Right forelimb (tissue), 1 donor: ENCODE measurements at regions not wholly inside any gene's neighbourhood (a gene's known extent, or its start where the extent isn't known, plus 50 kb on each side); places are given as distances from the start of the nearest gene placed in this dataset.

Experiments used
- DNase-seq: peaks from one replicate; pipeline ENCODE4 v3.0.0-alpha.2; 2018

DNA sequence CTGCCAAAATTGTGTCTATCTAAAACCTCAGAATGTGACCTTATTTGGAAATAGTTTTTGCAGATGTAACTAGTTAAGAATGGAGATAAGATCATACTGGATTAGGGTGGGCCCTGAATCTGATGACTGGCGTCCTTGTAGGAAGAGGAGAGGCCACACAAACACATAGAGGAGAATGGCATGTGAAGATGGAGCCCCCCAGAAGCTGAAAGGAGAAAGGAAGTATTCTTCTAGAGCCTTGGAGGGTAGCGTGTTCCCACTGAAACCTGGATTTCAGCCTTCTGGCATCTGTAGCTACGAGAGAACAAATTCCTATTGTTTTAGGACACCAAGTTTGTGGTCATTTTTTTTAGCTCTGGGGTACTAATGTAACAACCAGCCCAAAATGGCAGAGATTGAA lies 423.0 kb upstream of the TPM1 start:
- no peak for DNase-seq

DNA sequence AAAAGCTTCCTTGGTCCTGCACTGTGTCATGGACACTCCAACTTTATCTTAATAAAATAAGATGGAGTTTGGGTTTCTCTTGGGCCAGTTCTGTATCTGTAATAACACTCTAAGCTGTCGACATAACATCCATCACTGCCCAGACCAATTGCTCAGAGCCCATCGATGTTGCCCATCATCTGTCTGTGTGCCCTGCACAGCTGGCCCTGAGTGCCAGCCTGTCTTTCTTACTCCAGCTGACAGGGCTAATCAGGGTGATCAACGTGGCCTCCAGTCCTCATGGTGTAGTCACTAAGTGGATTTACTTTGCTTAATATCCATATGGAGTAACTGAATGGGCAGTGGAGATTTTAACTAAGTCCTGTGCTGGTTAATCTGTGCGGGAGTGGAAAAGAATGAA lies 419.8 kb upstream of the TPM1 start:
- no peak for DNase-seq

DNA sequence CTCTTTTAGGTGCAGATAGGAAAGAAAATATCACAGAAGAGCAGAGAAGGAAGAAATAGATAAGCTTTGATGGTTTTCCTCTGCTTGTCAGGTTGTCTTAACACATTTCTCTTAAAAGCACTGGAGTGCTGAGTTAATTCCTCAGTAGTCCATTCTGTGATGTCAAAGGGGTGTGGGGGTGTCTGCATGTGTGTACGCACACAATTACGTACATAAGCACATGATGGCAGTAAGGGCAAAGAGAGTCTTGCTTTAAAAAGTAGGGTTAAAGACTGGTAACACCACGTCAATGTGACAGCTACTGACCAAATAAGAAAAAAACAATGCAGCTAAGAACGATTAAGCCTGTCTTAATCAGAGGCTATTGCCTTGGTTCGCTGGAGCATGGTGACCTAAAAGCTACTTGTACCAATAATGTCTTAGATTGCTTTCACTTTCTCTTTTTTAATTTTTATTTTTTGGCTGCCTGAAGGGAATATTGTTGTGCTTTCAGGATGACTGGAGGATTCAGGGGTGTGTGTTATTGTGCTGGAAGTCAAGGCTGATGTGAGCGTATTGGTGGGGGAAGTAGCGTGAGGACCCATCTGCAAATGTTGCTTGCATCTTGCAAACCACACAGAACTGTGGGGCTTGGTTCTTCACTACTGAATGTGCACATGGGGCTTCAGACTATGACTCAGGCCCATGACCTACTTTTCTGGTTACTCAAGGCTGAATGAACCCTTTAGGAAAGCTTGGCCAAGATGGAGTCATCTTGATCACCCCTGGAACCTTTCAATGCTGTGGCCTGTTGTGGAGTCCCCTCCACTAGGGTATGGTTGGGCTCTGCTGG lies 417.8 kb upstream of the TPM1 start:
- no peak for DNase-seq

DNA sequence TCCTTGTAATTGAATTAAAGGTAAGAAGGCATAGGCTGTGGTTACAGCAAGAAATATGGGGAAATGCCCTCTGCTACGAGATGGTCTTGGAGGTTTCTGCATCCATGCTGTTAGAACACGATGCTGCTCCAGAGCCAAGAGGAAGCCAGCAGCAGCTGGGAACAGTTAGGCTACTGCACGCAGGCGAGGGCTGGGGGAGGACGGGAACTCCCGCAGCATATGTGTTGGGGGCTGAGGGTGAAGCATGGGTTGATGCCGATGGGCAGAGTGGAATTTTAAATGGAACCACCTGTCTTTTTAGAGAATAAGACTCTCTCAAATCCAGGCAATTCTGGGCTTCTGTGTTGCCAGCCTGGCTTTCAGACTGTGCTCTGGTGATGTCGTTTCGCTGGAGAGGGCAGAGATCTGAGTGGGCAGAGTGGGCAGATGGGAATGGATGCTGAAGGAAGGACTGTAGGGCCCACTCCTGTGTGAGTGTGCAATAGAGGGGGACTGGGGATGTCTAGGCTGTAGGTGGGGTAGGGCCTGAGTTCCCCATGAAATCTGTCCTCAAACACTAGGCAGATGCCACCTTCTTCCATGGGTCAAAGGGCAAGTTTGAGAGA lies 417.0 kb upstream of the TPM1 start:
- DNase-seq = peak; percentile 68

DNA sequence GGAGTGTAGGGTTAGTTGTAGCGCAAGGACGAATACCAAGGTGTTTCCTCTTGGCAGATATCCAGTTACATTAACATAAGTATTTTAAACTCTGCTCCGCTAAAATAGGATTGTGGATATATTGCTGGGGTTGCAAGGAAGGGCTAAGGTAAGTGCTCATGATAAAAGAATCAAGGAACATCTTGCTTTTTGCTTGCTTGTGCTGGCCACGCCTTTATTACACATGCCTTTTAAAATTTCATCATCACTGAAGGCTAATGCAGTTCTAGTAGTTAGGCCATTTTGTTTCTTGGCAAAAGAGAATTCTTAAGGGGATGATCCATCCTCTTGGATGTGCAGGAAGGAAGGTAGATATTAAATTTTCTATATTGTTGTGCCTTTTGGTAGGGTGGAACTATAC lies 415.6 kb upstream of the TPM1 start:
- DNase-seq = no peak

DNA sequence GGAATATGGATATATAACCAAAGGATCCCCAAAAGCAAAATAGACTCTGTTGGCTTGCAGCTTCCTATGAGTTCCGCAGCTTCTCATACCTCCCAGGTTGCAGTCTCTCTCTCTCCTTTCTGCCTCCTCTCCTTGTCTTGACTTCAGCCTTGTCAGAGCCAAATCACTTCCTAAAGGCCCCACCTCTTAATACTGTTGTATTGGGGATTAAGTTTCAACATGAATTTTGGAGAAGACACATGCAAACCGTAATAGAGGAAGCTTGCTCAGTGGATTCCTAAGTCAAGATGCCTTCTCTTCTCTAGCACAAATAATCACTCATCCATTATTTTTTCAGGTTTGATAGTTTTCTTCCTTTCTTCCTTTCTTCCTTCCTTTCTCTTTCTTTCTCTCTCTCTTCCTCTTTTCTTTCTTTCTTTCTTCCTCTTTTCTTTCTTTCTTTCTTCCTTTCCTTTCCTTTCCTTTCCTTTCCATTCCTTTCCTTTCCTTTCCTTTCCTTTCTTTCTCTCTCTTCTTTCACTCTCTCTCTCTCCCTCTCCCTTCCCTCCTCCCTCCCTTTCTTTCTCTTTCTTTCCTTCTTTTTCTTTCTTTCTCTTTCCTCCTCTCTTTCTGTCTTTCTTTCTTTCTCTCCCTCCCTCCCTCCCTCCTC lies 411.3 kb upstream of the TPM1 start:
- no peak for DNase-seq

DNA sequence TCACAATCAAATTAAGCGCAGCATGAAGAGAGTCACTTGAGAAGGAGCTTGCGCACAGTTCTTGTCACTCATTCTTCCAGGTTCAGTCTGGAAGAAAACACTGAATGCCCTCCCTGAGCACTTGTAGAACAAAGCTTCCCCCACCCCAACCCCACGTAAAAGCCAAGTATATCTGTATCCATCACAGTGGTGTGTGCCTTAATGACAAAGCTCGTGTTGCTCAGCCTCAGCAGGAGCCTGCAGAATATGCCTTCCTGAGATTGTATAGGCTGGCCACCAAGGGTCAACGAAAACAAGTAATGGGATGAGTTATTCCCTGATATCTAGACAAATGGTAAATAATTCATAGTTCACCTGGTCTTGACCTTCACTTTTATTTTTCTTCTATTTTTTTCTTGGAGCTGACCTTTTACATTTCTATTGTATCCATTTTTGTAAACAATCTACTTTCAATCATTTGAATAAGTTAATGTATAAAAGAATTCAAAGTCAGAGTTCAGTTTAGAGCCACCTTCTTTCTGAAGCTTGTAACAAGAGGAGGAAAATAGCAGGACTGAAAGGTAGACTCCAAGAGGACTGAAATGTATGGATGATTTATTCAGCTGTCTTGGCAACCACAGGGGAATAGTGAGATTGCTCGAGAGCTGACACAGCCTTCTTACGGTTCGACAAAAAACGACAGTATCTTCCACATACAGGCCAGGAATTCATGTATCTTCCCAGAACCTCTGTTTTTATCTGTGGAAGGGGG lies 405.5 kb upstream of the TPM1 start:
- DNase-seq = no peak

DNA sequence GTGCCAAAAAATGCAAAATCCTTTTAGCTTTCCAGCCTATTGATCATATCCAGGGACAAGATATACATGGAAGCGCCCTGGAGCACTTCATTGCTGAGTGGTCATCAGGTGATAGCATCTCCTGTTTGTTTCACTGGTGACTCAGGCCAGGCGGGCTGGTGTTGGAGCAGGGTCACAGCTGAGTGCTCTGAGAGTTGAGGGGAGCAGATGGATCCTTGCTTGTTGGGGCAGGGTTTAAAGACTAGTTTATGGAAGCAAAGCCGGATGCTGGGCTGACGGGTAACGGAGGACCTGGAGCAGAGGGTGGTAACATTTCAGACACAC lies 405.0 kb upstream of the TPM1 start:
- no peak for DNase-seq

DNA sequence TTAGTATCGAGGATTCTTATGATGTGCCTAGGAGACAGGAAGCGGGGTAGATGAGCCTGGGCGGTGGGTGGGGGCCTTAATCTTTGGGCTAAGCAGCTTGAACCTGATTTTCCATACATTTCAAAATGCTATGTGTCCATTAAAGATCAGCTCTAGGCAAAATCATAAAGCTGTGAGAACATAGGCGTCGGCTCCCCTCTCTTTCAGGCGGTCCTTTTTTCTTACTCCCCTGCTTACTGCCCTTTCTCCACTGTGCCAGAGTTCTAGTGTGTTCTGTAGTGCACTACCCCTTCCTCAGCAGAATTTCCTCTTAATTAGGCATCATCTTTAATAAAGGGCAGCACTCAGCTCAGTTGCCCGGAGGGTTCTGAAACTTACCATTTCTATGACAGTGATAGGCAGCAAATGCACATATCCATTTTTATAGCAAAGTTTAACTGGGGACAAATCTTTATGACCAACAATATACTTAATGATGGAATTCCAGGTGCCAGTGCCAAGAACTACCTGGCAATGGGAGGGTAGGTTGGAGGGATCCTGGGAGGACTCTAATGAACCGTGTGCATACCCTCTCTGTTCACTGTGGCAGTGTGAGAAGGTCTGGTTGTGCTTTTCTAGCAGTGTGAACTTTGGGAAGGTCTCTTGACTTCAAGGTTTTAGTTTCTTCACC lies 404.5 kb upstream of the TPM1 start:
- no peak for DNase-seq

DNA sequence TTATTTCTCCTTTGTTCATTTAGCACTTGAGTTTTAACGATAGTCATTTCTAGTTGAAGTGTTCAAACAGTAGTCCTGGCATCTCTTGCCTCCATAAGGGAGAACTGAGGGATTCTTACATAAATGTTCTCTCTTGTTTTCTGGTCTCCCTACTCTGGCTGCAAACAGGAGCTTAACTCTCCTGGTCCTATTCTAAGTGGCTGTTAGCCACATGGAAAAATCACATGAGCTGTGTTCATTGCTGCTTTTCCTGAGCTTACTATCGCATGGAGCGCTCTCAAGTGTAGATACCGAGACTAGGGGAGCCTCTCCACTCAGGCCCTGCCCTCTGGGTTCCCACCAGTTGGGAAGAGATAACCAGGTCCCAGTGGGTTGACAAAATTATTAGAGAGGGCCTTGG lies 403.1 kb upstream of the TPM1 start:
- no peak for DNase-seq

DNA sequence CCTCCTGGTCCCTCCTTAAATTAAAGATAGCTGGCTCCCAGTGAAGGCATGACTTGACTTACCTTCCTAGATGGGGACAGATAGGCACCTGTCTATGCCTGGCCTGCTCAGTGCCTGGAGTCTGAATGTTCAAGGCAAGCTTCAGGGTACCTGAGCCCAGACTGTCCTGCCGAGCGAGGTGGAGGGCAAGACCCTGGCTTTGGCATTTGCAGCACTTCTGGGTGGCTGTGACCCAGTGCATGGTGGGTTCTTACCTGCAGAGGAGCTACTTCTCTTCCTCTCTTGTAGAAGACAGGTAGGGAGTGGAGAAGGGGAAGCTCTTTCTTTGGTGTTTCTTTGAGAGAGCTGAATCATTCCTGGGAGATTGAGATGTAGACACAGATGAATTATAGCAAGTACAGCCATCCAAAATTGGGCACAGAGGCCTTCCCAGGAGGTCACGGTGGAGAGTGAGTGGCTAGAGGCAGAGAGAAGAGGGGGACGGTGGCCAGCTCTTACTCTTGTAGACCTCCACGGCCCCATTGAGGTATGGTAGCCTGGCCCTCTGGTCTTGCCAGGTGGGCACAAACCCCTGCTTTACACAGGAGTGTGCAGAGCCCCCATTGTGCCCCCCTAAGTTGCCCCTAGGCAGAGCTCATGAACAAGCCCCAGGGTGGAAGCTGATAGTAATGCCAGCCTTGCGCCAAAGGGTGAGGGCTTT lies 402.5 kb upstream of the TPM1 start:
- DNase-seq = no peak

DNA sequence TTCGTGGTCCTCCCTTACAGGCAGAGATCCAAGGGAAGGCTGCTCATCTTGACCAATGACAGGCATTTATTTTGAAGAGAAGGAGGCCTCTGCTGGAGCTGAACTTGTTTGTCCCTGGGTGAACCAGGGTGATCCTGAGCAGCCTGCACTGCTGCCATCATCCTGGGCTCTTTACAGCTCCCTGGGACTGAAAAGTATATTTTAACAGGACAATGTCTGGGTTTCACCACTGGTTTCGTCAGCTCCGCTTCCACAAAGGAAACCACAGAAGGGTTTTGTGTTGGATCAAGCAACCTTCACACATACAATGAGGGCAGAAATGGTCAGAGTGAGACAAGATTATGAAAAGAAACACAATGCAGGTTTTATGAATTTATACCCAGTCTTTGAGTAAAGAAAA lies 400.7 kb upstream of the TPM1 start:
- DNase-seq = no peak

DNA sequence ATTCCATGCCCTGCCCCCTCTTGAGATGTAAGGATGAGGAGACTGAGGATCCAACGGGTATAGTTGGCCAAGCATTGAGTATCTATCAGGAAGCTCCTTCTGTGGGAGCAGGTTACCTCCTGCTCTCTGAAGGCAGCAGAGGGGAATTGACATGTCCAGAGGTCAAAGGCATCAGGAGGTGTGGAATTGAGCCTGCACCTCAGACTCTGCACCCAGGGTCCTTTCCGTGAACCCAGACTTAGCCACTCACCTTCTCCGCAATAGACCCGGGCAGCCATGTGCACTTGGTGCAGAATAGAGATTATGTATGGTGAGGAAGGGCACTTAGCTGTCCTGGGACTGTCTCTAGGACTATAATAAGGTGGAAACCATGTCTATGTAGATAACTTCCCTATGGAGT lies 399.0 kb upstream of the TPM1 start:
- no peak for DNase-seq

DNA sequence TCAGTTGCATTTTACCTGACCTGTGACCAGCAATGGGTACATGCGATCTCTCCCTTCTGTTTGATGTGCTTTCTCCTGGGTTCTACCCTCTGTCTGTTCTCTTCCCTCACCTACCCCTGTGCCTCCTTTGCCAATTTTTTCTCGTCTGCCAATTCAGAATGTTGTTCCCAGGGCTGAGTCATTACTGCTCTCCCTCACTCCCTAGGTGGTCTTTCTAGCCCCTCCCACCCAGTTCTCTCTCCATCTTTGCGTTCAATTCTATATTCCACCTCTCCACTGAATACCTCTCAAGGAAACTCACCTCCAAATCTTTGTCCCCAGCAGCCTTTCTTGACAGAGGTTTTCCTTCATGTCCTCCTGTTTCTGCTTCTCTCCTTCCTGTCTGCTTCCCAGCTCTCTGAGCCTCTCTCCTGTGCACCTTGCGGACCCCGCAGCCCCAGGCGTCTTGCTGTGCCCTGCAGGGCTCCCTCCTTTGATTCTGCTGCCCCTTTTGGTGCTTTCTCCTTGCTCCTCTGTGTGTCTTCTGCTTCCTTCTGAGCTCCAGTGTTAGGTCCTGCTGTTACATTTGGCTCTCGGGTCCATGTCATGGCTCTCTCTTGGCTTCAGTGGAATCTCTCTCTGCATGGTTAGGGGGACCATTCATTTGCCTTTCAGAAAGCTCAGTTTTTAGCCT lies 398.2 kb upstream of the TPM1 start:
- DNase-seq = no peak

DNA sequence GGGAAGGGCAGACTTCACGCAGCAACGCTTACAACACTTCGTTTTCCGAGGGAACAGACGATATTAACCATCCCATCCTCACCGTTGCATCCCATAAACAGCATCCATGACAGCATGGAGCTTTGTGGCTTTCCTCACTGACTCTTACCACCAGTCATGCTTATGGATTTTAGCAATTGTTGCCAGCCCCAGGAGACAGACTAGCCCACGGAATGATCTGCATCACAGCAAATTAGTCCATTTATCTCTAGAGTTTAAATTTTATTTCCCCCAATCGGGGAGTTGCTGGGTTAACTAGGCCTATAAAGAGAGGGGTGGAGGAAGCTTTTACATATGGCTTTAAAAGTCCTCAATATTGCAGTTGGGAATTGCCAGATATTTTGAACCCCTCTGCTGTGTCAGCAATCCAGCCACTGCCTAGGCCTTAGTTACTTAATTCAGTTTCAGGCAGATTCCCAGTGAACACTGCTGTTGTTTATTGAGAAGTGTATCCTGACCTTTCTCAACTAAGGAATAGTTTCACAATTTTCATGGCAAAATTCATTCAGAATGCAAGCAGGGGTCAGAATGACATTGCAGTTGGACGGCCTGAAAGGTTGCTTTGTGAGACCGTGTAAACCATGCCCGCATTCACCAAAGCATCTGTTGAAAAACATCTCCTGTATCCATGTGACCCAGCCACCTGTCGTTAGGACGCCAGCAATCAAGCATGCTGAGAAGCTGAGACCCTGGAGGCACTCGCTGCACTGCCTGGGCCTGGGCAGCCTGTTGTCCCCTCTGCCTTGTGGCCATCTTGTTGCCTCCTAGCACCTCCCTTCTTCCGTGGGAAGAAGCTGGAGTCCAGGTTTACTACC lies 397.4 kb upstream of the TPM1 start:
- peak; percentile 56 for DNase-seq

DNA sequence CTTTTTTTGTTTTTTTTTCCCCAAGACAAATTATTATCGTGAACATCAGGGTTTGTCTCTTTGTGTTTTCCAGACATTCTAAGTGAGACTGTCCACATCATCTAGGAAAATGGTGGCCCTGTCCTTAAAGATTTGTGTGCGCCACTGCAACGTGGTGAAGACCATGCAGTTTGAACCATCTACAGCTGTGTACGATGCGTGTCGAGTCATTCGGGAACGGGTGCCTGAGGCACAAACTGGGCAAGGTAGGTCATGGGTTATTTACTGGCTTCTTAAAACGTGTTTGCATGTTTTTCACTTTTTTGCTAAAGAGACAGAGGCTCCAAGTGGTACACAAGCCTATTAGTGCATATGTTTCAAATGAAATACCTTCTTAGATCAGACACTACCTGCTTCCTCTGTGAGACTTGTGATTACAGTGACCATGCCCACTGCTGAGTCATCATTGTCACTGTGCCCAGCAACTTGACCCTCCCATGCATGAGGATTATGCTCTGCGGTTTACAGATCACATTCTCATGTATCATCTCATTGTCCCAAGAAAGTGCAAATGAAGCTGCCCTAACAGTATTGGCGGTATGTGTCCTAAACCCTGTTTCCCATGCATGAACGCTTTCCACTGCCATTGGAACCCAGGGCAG lies 395.2 kb upstream of the TPM1 start:
- no peak for DNase-seq

DNA sequence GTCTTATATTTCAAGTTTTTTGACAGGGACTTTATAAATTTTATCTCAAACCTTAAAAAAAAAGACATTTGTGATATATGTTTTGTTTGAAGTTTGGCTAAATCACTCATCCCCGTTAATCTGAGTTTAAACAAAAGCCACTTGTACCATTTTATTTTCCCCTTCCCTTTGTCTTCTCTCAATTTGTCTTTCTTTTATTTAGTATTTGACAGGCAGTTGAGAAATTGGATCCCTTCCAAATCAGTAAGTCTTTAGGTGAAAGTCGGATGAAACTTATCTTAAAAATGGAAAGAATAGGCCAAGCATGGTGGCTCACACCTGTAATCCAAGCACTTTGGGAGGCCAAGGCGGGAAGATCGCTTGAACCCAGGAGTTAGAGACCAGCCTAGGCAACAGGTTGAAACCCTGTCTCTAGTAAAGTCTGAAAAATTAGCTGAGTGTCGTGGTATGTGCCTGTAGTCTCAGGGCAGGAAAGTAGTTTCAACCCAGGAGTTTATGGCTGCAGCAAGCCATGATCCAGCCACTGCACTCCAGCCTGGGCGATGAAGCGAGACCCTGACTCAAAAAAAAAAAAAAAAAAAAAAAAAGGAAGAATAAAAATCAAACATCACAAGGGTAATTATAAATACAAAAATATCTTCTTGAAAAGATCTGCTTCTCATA lies 394.6 kb upstream of the TPM1 start:
- no peak for DNase-seq

DNA sequence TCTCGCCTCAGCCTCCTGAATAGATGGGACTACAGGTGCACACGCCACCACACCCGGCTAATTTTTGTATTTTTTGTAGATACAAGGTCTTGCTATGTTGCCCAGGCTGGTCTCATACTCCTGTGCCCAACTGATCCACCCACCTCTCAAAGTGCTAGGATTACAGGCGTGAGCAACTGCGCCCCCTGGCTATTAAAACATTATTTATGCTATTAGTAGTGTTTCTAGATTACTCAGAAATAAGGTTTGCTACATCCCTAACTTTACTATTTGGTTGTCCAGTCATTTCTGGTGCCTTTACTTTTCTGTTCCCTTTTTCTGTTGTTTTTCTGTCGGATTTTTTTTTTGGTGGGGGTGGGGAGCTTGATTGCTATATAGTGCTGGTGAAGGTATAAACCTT lies 393.6 kb upstream of the TPM1 start:
- DNase-seq = no peak

DNA sequence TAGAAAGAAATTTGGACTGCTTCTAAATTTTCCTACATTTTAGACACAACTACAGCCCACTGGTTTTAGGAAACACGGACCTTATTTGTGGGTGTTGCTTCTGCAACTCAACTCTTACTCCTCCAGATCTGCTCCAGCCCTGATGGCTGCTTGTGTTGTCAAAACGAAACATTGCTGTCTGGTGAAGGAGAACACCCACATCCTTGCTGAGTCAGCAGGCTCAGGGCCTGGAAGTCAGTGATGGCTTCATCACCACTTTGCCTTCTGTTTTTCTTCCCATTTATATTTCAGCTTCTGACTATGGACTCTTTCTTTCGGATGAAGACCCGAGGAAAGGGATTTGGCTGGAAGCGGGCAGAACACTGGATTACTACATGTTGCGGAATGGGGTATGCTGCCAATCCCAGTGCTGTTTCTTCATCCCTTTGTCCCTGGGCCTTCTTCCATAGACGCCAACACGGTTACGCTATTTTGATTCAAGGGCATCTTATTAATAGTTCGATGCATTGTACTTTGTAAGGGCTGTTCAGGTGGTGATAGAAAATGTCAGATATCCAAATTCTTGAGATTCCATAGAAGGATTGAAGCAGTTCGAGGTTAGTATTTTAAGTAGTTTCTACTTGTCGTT lies 392.6 kb upstream of the TPM1 start:
- no peak for DNase-seq
